Spleen (tissue), 7 donors: ENCODE measurements at regions not wholly inside any gene's neighbourhood (a gene's known extent, or its start where the extent isn't known, plus 50 kb on each side); places are given as distances from the start of the nearest gene placed in this dataset.

Source experiments
- POLR2A ChIP-seq, 3 donors: fragments of 450-650 bp; IDR thresholded peaks; one replicate each; pipeline ENCODE4 v1.5.1; 2017; ENCODE audit warnings: antibody characterized with exemption in 3 of 3, mild to moderate bottlenecking in 1 of 3
- TF ChIP-seq, protein P1 (sequence below), 11 experiments: fragments of 200-600 bp in 7 of 11; fragments of 450-650 bp in 4 of 11; sonication (generic) in 4 of 11; IDR thresholded peaks in 8 of 11; conservative IDR thresholded peaks in 3 of 11; 1 replicate in 7 of 11; 2 replicates in 4 of 11; pipeline versions ENCODE4 v1.4.0 to v1.8.0; 2016 to 2021; ENCODE audit warnings: antibody characterized with exemption in 11 of 11, inconsistent platforms in 4 of 11, mild to moderate bottlenecking in 1 of 11
- donor health status: DM: no; HTN: no; CAD: no; lungs with moderate emphysema.
- donor health status: DM: no; HTN: no; CAD: no.
- donor health status: DM: no; HTN: no; CAD: no.

DNA sequence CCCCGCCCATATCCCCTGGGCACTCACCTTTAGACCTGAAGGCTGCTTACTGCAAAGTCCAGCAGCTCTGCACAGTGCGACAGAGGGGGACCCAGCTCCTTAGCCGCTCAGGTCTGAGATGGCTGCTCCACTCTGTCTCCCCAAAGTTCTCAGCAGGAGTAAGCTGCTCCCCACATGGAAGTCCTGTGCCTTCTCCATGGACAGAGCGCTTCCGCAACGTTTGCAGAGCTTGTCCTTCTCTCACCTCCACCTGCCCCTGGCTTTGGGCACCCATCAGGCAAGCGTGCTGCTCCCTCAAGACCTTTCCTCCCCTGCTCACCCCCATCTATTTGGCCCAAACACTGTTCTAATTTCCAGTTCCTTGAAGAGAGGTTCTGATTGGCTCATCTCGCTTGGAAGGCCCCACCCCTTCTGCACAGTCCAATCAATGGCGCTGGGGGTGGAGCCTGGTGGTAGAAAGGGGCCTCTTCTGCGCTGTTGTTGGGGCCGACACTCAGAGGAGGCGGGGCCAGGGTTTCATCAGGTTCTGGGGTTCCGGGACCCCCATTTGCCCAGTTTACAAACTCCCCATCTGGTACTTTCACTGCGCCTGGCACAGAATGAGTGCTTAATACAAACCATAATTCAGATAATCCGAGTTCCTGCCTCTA lies 137.2 kb downstream of the CYLD start:
- TF ChIP-seq, protein P1, sequence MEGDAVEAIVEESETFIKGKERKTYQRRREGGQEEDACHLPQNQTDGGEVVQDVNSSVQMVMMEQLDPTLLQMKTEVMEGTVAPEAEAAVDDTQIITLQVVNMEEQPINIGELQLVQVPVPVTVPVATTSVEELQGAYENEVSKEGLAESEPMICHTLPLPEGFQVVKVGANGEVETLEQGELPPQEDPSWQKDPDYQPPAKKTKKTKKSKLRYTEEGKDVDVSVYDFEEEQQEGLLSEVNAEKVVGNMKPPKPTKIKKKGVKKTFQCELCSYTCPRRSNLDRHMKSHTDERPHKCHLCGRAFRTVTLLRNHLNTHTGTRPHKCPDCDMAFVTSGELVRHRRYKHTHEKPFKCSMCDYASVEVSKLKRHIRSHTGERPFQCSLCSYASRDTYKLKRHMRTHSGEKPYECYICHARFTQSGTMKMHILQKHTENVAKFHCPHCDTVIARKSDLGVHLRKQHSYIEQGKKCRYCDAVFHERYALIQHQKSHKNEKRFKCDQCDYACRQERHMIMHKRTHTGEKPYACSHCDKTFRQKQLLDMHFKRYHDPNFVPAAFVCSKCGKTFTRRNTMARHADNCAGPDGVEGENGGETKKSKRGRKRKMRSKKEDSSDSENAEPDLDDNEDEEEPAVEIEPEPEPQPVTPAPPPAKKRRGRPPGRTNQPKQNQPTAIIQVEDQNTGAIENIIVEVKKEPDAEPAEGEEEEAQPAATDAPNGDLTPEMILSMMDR (IDR thresholded peaks at IDR 0.05 in 8 of 11, conservative IDR thresholded peaks at IDR 0.05 in 3 of 11), result no peak
- TF ChIP-seq POLR2A (IDR thresholded peaks at IDR 0.05), result no peak
